ENCODE measurements at regions not wholly inside any gene's neighbourhood (a gene's known extent, or its start where the extent isn't known, plus 50 kb on each side); places are given as distances from the start of the nearest gene placed in this dataset.

GRCh38 chr7:142362349-142362748 lies 104.5 kb upstream of the PRSS58 start:
- no peak overlapping the region for H2AK9ac ChIP-seq (replicated peaks; ENCODE audit: low read depth, low read length, poor library complexity)
- no peaks in the 10 kb centered on the region for H4K20me1 ChIP-seq (ENCODE audit: insufficient read depth, low read length)
- no peak overlapping the region for H3K23ac ChIP-seq (ENCODE audit: low read depth, low read length)
- no peak overlapping the region for H2AFZ ChIP-seq (replicated peaks; ENCODE audit: low read length, poor library complexity)
- H3K14ac ChIP-seq (replicated peaks; ENCODE audit: low read depth, low read length) = no peak overlapping the region
- no peak overlapping the region for H3K4me2 ChIP-seq (ENCODE audit: low read depth, low read length)
- no peaks in the 10 kb centered on the region; the same call in 1 of the 2 replicates for H3K9me3 ChIP-seq (ENCODE audit: control insufficient read depth, insufficient read depth, low read length)
- H3K4ac ChIP-seq (ENCODE audit: low read depth, low read length) = no peak overlapping the region
- H3K4me1 ChIP-seq (ENCODE audit: control insufficient read depth, insufficient read depth, low read length) = peaks cover 2% of the 10 kb centered on the region; the same call in 1 of the 2 replicates
- H3K27me3 ChIP-seq (ENCODE audit: control insufficient read depth, insufficient read depth, low read length) = peaks cover 4% of the 10 kb centered on the region
- no peak overlapping the region for H3K56ac ChIP-seq (ENCODE audit: extremely low read depth, insufficient read depth, low read length)
- no CpG with 5 or more reads among the region's 3 CpGs for WGBS, 2 experiments (ENCODE audit: extremely low coverage in 2 of 2, insufficient read length in 1 of 2)
- CTCF ChIA-PET = interaction anchor here (0.6 to 1.3 kb wide), 2 partner anchors 11 to 121 kb away, joined by 3 to 4 read pairs; no protein-coding TSS in a partner anchor
- no peak overlapping the region for H2BK5ac ChIP-seq (ENCODE audit: low read depth, low read length, poor library complexity, severe bottlenecking)
- no peak overlapping the region for H3K9ac ChIP-seq (ENCODE audit: low read depth, low read length)
- no TSS peak for BruUV-seq (replicated peaks)
- no peak overlapping the region for H2BK15ac ChIP-seq (ENCODE audit: low read depth, low read length)
- no peak overlapping the region for H3K18ac ChIP-seq (ENCODE audit: low read depth, low read length)
- H3K4me3 ChIP-seq (ENCODE audit: insufficient read depth, low read depth, low read length) = no peak overlapping the region
- no peak overlapping the region for H2BK120ac ChIP-seq (ENCODE audit: low read depth, low read length)
- H3K9me1 ChIP-seq (ENCODE audit: insufficient read depth, low read length) = no peaks in the 10 kb centered on the region
- no peak overlapping the region for H4K5ac ChIP-seq (ENCODE audit: low read depth, low read length)
- no peaks in the 10 kb centered on the region for H3K79me1 ChIP-seq (ENCODE audit: low read depth in 1 of 2, low read length in 2 of 2)
- H3K27ac ChIP-seq (ENCODE audit: insufficient read depth, low read length) = no peak overlapping the region
- no peak overlapping the region for H4K8ac ChIP-seq (ENCODE audit: low read depth in 2 of 2, low read length in 2 of 2)
- H3K36me3 ChIP-seq (ENCODE audit: control insufficient read depth, insufficient read depth, low read length) = no peaks in the 10 kb centered on the region
- no peak overlapping the region for H4K91ac ChIP-seq (ENCODE audit: insufficient read depth, low read depth, low read length)
- no peak overlapping the region for H2AK5ac ChIP-seq (ENCODE audit: low read depth, low read length)
- intact Hi-C loops (cut with micrococcal nuclease) (no loop called here), in situ Hi-C loops (cut with MboI; ENCODE audit: low sequenced_read_pairs) (no loop called here), dilution Hi-C loops (cut with HindIII; ENCODE audit: low sequenced_read_pairs, unreplicated experiment) (no loop called here)
- no peak overlapping the region for H2BK20ac ChIP-seq (ENCODE audit: low read depth, low read length)
- DNase-seq (no peak), ATAC-seq (ENCODE audit: low read depth) (no peak)
- no peak for TF ChIP-seq MAFK (IDR thresholded peaks at IDR 0.05; ENCODE audit: low read depth, low read length)
- TF ChIP-seq NFE2L2 (IDR thresholded peaks at IDR 0.05; ENCODE audit: low read depth, low read length) = no peak
- no peak for TF ChIP-seq BHLHE40 (IDR thresholded peaks at IDR 0.05; ENCODE audit: low read depth, low read length)
- TF ChIP-seq RAD21 (IDR thresholded peaks at IDR 0.05; ENCODE audit: low read length) = no peak
- no peak for TF ChIP-seq USF2 (IDR thresholded peaks at IDR 0.05; ENCODE audit: low read depth, low read length)
- no peak for TF ChIP-seq CEBPB (IDR thresholded peaks at IDR 0.05; ENCODE audit: low read depth, low read length)
- no peak for TF ChIP-seq POLR2A (IDR thresholded peaks at IDR 0.05; ENCODE audit: low read depth, low read length)
- no peak for TF ChIP-seq MXI1 (IDR thresholded peaks at IDR 0.05; ENCODE audit: borderline replicate concordance, low read depth, low read length)
- no peak for TF ChIP-seq RCOR1 (IDR thresholded peaks at IDR 0.05; ENCODE audit: insufficient replicate concordance, low read length)
- TF ChIP-seq MAZ (IDR thresholded peaks at IDR 0.05; ENCODE audit: borderline replicate concordance, low read depth, low read length) = no peak
- TF ChIP-seq FOS (IDR thresholded peaks at IDR 0.05; ENCODE audit: low read depth, low read length) = no peak
- no peak for TF ChIP-seq ELK1 (IDR thresholded peaks at IDR 0.05; ENCODE audit: borderline replicate concordance, low read depth, low read length)
- TF ChIP-seq RFX5 (IDR thresholded peaks at IDR 0.05; ENCODE audit: low read depth, low read length) = no peak
- no peak for TF ChIP-seq SMC3 (IDR thresholded peaks at IDR 0.05; ENCODE audit: low read depth, low read length)
- TF ChIP-seq CHD1 (IDR thresholded peaks at IDR 0.05; ENCODE audit: low read depth, low read length) = no peak
- no peak for TF ChIP-seq CTCF (conservative IDR thresholded peaks at IDR 0.05; ENCODE audit: low read depth, low read length)
- POLR2A ChIA-PET (ENCODE audit: unreplicated experiment) = no interaction called here
